Mesothelial cell of epicardium (in vitro differentiated cells): ENCODE measurements at regions not wholly inside any gene's neighbourhood (a gene's known extent, or its start where the extent isn't known, plus 50 kb on each side); places are given as distances from the start of the nearest gene placed in this dataset.

Experiments
- DNase-seq, 2 experiments: peaks; one replicate each; pipeline ENCODE4 v3.0.0; 2021; ENCODE audit warnings: low spot score in 2 of 2; ENCODE audit not compliant: unreplicated experiment in 2 of 2
- H3K27ac Mint-ChIP-seq: 2 replicates; pipeline ENCODE4 v1.8.0; 2021; ENCODE audit warnings: mixed read lengths
- H3K27me3 Mint-ChIP-seq: 2 replicates; pipeline ENCODE4 v1.8.0; 2021; ENCODE audit warnings: low read depth, mixed read lengths
- H3K36me3 Mint-ChIP-seq: 2 replicates; pipeline ENCODE4 v1.8.0; 2021; ENCODE audit warnings: mixed read lengths
- H3K4me1 Mint-ChIP-seq: 2 replicates; pipeline ENCODE4 v1.8.0; 2021; ENCODE audit warnings: mixed read lengths
- H3K4me3 Mint-ChIP-seq: 2 replicates; pipeline ENCODE4 v1.8.0; 2021; ENCODE audit warnings: mild to moderate bottlenecking, moderate library complexity, mixed read lengths
- H3K9me3 Mint-ChIP-seq: 2 replicates; pipeline ENCODE4 v1.8.0; 2021; ENCODE audit warnings: mixed read lengths
- TF ChIP-seq, protein P1 (sequence below): fragments of 200-600 bp; sonication (generic); IDR thresholded peaks from one replicate; pipeline ENCODE4 v1.5.0; 2021; ENCODE audit warnings: antibody characterized with exemption; ENCODE audit not compliant: unreplicated experiment

DNA sequence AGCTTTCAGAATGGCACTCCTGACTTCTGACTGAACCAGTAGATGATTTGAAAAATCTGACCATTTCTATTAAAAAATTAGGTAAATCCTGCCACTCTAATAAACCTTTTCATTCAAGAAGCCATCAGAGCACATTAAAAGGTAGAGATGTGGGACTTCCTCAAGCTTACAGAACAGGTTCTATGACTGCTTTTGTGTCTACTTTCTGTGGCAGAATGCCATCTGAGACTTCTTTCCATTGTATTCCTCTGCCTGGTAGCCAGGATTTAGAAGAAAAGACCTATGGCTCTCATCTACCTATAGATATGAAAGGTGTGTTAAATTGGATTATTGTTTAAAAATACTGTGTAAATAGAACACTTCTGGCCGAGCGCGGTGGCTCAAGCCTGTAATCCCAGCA is 99.9 kb upstream of the NABP1 start:
- peaks cover 11% of the 10 kb centered on the region for H3K4me1 Mint-ChIP-seq
- H3K4me3 Mint-ChIP-seq: no peak overlapping the region
- H3K9me3 Mint-ChIP-seq: peaks cover 6% of the 10 kb centered on the region
- no peaks in the 10 kb centered on the region for H3K27me3 Mint-ChIP-seq
- TF ChIP-seq, protein P1, sequence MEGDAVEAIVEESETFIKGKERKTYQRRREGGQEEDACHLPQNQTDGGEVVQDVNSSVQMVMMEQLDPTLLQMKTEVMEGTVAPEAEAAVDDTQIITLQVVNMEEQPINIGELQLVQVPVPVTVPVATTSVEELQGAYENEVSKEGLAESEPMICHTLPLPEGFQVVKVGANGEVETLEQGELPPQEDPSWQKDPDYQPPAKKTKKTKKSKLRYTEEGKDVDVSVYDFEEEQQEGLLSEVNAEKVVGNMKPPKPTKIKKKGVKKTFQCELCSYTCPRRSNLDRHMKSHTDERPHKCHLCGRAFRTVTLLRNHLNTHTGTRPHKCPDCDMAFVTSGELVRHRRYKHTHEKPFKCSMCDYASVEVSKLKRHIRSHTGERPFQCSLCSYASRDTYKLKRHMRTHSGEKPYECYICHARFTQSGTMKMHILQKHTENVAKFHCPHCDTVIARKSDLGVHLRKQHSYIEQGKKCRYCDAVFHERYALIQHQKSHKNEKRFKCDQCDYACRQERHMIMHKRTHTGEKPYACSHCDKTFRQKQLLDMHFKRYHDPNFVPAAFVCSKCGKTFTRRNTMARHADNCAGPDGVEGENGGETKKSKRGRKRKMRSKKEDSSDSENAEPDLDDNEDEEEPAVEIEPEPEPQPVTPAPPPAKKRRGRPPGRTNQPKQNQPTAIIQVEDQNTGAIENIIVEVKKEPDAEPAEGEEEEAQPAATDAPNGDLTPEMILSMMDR: no peak
- DNase-seq: no peak
- H3K36me3 Mint-ChIP-seq: no peaks in the 10 kb centered on the region
- no peak overlapping the region for H3K27ac Mint-ChIP-seq

DNA sequence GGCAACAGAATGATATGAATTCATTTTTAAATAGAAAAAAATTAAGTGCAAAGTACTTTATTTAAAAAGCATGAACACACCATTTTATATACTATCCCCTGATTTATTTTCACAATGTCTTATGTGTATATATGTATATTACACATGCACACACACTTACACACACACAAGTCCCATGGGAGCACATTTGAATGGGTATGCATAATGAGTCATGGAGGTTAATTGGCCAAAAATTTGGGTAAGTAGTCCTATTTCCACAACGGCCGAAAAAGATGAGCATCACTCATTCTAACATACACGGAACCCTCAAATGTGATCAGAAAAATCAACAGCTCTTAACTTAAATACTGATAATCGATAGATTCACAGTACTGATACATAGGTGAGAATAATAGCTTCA is 97.4 kb upstream of the NABP1 start:
- H3K4me3 Mint-ChIP-seq: no peak overlapping the region
- H3K36me3 Mint-ChIP-seq: no peaks in the 10 kb centered on the region
- H3K27ac Mint-ChIP-seq: no peak overlapping the region
- TF ChIP-seq, protein P1: no peak
- DNase-seq: no peak
- H3K4me1 Mint-ChIP-seq: no peaks in the 10 kb centered on the region
- H3K9me3 Mint-ChIP-seq: peaks cover 6% of the 10 kb centered on the region
- H3K27me3 Mint-ChIP-seq: no peaks in the 10 kb centered on the region

DNA sequence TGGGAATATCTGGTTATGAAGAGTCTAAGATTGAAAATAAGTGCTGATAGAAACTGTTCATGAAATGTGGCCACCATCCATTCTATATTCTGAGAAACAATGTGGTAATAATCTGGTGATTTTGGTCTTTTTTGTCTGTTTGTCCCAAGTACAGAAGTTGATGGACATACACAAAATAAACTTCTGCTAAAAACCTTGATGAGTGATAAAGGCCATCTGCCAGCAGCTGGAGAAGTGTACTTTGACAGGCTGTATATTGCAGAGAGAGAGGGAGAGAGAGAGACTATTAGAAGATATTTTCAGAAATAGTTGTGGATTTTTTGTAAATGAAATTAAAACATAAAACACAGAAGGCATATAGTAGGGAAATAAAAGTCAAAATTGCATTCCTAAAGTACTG is 96.9 kb upstream of the NABP1 start:
- DNase-seq: no peak
- H3K27ac Mint-ChIP-seq: no peak overlapping the region
- no peak overlapping the region for H3K4me3 Mint-ChIP-seq
- no peaks in the 10 kb centered on the region for H3K36me3 Mint-ChIP-seq
- no peaks in the 10 kb centered on the region for H3K4me1 Mint-ChIP-seq
- TF ChIP-seq, protein P1: no peak
- peaks cover 6% of the 10 kb centered on the region for H3K9me3 Mint-ChIP-seq
- no peaks in the 10 kb centered on the region for H3K27me3 Mint-ChIP-seq

DNA sequence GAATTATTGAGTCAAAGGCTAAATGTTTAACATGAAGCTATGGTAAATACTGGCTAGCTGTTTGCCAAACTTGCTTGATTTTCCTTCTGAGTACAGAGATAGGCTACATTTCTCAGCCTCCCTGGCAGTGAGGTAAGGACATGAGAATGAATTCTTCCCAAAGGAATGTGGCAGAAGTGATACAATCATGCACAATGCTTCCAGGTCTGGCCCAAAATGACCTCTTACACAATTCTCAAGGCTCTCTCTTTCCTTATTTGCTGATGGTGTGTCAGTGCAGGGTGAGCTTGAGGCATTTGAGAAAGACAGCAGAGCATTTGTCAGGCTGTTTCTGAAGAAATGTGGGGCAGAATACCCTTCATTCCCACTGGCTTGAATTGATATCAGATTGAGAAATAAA is 95.6 kb upstream of the NABP1 start:
- Mint-ChIP-seq H3K9me3 (peaks cover 6% of the 10 kb centered on the region), H3K4me1 (no peaks in the 10 kb centered on the region), H3K36me3 (no peaks in the 10 kb centered on the region), H3K27ac (no peak overlapping the region), H3K4me3 (no peak overlapping the region), H3K27me3 (no peaks in the 10 kb centered on the region)
- no peak for DNase-seq
- TF ChIP-seq, protein P1: no peak

DNA sequence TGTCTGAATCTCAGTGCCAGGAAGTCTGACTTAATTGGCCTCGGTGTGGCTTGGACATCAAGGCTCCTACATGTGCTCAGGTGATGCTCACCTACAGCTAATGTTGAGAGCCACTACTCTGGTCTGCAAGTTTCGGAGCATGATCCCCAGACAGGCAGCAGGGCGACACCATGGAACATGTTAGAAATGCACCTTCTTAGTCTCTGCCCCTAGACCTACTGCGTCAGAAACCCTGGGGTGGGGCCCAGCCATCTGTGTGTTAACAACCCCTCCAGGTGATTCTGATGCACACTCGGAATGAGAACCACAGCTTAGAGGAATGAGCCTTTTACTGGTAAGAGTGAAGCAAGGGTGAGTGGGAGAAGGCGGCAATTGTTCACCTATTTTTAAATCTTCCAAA is 86.9 kb upstream of the NABP1 start:
- Mint-ChIP-seq H3K4me1 (no peaks in the 10 kb centered on the region), H3K27ac (no peak overlapping the region), H3K9me3 (no peaks in the 10 kb centered on the region), H3K4me3 (no peak overlapping the region), H3K36me3 (no peaks in the 10 kb centered on the region), H3K27me3 (no peaks in the 10 kb centered on the region)
- TF ChIP-seq, protein P1: no peak
- no peak for DNase-seq
